ENCODE measurements at regions not wholly inside any gene's neighbourhood (a gene's known extent, or its start where the extent isn't known, plus 50 kb on each side); places are given as distances from the start of the nearest gene placed in this dataset.

DNA sequence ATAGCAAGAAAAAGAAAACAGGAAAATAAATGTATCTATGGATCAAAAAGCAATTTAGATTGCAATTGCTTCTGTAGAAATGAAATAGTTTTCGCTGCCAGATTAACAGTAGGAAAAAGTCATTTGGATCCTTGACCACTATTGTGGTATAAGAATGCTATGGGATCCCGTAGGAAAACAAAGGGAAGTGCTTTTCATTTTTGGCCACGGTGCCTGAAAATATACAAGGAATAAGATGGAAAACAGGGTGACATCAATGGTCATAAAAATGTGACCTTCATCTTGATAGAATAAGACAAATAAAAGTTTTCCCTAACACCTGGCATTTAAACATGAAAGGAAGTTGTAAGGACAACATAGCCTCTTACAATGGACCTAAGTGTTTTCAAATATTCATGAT, 622.8 kb downstream of the DACH1 start:
- TF ChIP-seq, protein P1, sequence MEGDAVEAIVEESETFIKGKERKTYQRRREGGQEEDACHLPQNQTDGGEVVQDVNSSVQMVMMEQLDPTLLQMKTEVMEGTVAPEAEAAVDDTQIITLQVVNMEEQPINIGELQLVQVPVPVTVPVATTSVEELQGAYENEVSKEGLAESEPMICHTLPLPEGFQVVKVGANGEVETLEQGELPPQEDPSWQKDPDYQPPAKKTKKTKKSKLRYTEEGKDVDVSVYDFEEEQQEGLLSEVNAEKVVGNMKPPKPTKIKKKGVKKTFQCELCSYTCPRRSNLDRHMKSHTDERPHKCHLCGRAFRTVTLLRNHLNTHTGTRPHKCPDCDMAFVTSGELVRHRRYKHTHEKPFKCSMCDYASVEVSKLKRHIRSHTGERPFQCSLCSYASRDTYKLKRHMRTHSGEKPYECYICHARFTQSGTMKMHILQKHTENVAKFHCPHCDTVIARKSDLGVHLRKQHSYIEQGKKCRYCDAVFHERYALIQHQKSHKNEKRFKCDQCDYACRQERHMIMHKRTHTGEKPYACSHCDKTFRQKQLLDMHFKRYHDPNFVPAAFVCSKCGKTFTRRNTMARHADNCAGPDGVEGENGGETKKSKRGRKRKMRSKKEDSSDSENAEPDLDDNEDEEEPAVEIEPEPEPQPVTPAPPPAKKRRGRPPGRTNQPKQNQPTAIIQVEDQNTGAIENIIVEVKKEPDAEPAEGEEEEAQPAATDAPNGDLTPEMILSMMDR (conservative IDR thresholded peaks at IDR 0.05; ENCODE audit: low read depth, low read length): no peak
- no peak for TF ChIP-seq EZH2 (IDR thresholded peaks at IDR 0.05; ENCODE audit: low read length, unreplicated experiment)
